Activated B cell treated with CpG ODN at 0.5 μM for 24 hours (primary cell): ENCODE measurements at regions not wholly inside any gene's neighbourhood (a gene's known extent, or its start where the extent isn't known, plus 50 kb on each side); places are given as distances from the start of the nearest gene placed in this dataset.

ENCODE experiments used
- ATAC-seq: fragments of 200-7000 bp; cut with Tn5 transposase; one replicate; pipeline ENCODE4 v1.10.0; 2021; ENCODE audit warnings: low read depth, mild to moderate bottlenecking, moderate library complexity
- CTCF ChIA-PET: fragments of 350-600 bp; sonication (Branson Sonifier 250); formaldehyde crosslinking; loops from one replicate; lab custom pipeline; 2021; ENCODE audit warnings: antibody characterized with exemption; lab: Charles Lee
- POLR2A ChIA-PET: fragments of 350-600 bp; sonication (Branson Sonifier 250); formaldehyde crosslinking; loops from one replicate; lab custom pipeline; 2021; ENCODE audit warnings: antibody characterized with exemption; lab: Charles Lee
- DNase-seq: peaks from one replicate; pipeline ENCODE4 v3.0.0; 2022
- H3K27ac Mint-ChIP-seq: one replicate; pipeline ENCODE4 v1.8.0; 2020; ENCODE audit warnings: mixed read lengths
- H3K27me3 Mint-ChIP-seq: one replicate; pipeline ENCODE4 v1.8.0; 2021; ENCODE audit warnings: mixed read lengths
- H3K36me3 Mint-ChIP-seq: one replicate; pipeline ENCODE4 v1.8.0; 2021; ENCODE audit warnings: low read depth, mixed read lengths
- H3K4me1 Mint-ChIP-seq: one replicate; pipeline ENCODE4 v1.8.0; 2021; ENCODE audit warnings: mixed read lengths
- H3K4me3 Mint-ChIP-seq: one replicate; pipeline ENCODE4 v1.8.0; 2020; ENCODE audit warnings: mild to moderate bottlenecking, mixed read lengths
- H3K9me3 Mint-ChIP-seq: one replicate; pipeline ENCODE4 v1.8.0; 2020; ENCODE audit warnings: mixed read lengths
- CTCF ChIP-seq: fragments of 200-600 bp; IDR thresholded peaks from one replicate; pipeline ENCODE4 v1.8.0; 2022; ENCODE audit warnings: antibody characterized with exemption, mild to moderate bottlenecking
- intact Hi-C: fragments of 100-400 bp; cut with micrococcal nuclease; formaldehyde crosslinking; loops from one replicate; pipeline ENCODE4 v1.15.1; 2024

GRCh38 chr1:55374801-55375616, 159.8 kb upstream of the USP24 start:
- Mint-ChIP-seq H3K9me3 (no peaks in the 10 kb centered on the region), H3K4me3 (no peak overlapping the region), H3K4me1 (no peaks in the 10 kb centered on the region), H3K27me3 (peaks cover 5% of the 10 kb centered on the region), H3K36me3 (no peaks in the 10 kb centered on the region), H3K27ac (no peak overlapping the region)
- no peak for DNase-seq
- no peak for ATAC-seq
- ChIA-PET CTCF (interaction anchor here (1.0 to 5.3 kb wide), 7 partner anchors 9 to 1331 kb away, joined by 3 to 83 read pairs (median 5); no protein-coding TSS in a partner anchor), POLR2A (interaction anchor here (1.2 kb wide), 1 partner anchor 1210 kb away, joined by 3 read pairs; no protein-coding TSS in a partner anchor)
- no peak for TF ChIP-seq CTCF
- intact Hi-C loops = loop anchor here (1.0 kb wide), 3 partner anchors 235 to 1334 kb away; no protein-coding TSS in a partner anchor

GRCh38 chr1:55374216-55374615, 159.1 kb upstream of the USP24 start:
- CTCF ChIA-PET = interaction anchor here (5.3 kb wide), 1 partner anchor 1210 kb away, joined by 83 read pairs; no protein-coding TSS in a partner anchor
- intact Hi-C loops = no loop called here
- H3K4me3 Mint-ChIP-seq = no peak overlapping the region
- no peaks in the 10 kb centered on the region for H3K4me1 Mint-ChIP-seq
- no peak for TF ChIP-seq CTCF
- DNase-seq (no peak), ATAC-seq (no peak)
- POLR2A ChIA-PET = no interaction called here
- no peaks in the 10 kb centered on the region for H3K9me3 Mint-ChIP-seq
- peaks cover 12% of the 10 kb centered on the region for H3K27me3 Mint-ChIP-seq
- no peaks in the 10 kb centered on the region for H3K36me3 Mint-ChIP-seq
- no peak overlapping the region for H3K27ac Mint-ChIP-seq

DNA sequence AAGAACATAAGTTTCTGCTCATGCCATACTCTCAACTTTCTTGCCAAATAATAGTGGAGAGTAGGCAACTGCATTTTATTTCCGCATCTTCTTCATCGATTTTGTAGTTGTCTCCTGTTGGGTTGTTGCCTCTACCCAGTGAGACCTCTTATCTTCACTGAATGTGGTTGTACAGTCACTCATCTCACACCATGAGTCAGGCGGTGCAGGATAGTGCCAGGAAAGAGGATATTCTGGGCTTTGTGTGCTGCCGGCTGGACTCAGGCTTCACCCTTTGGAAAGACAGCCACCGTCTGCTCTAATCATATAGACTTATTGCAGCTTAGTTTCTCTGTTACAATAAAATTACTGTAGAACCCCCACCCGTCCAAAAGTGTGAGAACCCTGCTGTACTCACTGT, 154.3 kb upstream of the USP24 start:
- no peak overlapping the region for H3K4me3 Mint-ChIP-seq
- ATAC-seq (no peak), DNase-seq (no peak)
- peaks cover 14% of the 10 kb centered on the region for H3K27me3 Mint-ChIP-seq
- CTCF ChIA-PET = no interaction called here
- no peaks in the 10 kb centered on the region for H3K36me3 Mint-ChIP-seq
- H3K4me1 Mint-ChIP-seq = no peaks in the 10 kb centered on the region
- H3K27ac Mint-ChIP-seq = no peak overlapping the region
- intact Hi-C loops = no loop called here
- POLR2A ChIA-PET = interaction anchor here (1.0 kb wide), 1 partner anchor 1215 kb away, joined by 3 read pairs; no protein-coding TSS in a partner anchor
- H3K9me3 Mint-ChIP-seq = no peaks in the 10 kb centered on the region
- no peak for TF ChIP-seq CTCF

DNA sequence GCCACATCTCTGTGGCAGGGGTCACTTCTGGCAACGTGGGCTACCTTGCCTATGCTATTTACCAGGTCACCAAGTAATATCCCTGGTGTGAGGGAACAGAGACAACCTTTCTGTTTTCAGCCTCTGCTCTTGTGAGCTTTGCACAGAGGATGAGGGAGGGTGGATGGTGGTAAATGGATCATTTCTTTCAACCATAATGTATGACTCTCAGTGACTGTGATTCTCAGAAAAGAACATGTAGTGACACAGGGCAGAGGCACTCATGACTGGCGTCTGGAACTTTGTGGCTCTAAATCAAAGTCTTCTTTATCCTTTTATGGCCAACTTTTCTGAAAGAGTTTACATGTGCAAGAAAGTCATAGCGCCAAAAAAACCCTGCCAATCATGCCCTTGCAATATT, 153.5 kb upstream of the USP24 start:
- POLR2A ChIA-PET = no interaction called here
- intact Hi-C loops = no loop called here
- no peaks in the 10 kb centered on the region for H3K4me1 Mint-ChIP-seq

More for the DNA sequence above, 153.5 kb upstream of the USP24 start:
- DNase-seq (no peak), ATAC-seq (no peak)
- H3K4me3 Mint-ChIP-seq = no peak overlapping the region
- H3K9me3 Mint-ChIP-seq = no peaks in the 10 kb centered on the region
- TF ChIP-seq CTCF = no peak
- CTCF ChIA-PET = no interaction called here
- peaks cover 14% of the 10 kb centered on the region for H3K27me3 Mint-ChIP-seq
- no peaks in the 10 kb centered on the region for H3K36me3 Mint-ChIP-seq
- no peak overlapping the region for H3K27ac Mint-ChIP-seq
